ENCODE measurements at regions not wholly inside any gene's neighbourhood (a gene's known extent, or its start where the extent isn't known, plus 50 kb on each side); places are given as distances from the start of the nearest gene placed in this dataset.
"Not testable (repeated sequence)": the region's sequence is repeated elsewhere in the genome, so short reads cannot be mapped to it uniquely, and the experiment has no call there.

DNA sequence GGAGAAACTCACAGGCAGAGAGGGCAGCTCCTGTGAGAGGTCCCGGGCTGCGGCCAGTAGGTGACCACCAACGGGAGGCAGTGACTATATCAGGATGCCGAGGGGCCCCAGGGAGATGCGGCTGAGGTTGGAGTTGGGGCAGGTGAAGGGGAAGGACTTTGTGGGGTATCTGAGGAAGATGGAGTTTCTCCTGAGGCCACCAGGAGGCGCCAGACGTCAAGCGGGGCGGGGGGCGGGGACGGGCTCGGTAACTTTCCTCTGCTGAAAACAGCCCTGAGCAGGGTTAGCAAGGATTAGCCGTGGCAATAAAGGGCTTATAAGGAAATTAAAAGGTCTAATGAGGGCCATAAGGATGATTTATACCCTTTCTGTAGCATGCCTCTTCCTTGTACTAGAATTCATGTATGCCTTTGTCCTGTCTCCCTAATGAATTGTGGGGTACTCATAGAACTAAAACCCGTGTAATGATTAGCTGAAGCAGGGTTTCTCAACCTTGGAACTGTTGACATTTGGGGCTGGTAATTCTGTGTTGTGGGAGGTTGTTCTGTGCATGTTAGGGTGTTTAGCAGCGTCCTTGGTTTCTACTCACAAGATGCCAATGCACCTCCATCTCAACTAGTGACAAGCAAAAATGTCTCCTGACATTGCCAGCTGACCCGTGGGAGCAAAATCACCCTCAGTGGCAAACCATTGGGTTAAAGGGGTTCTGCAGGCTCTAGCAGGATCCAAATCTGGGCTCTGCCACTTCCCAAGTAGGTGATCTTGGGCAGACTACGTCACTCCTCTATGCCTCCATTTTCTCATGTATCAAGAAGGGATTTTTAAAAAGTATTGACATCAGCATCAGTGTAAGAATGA lies 74.8 kb upstream of the GRIN2A start:
- no peak overlapping the region for H3K4me3 ChIP-seq (ENCODE audit: low read length)

DNA sequence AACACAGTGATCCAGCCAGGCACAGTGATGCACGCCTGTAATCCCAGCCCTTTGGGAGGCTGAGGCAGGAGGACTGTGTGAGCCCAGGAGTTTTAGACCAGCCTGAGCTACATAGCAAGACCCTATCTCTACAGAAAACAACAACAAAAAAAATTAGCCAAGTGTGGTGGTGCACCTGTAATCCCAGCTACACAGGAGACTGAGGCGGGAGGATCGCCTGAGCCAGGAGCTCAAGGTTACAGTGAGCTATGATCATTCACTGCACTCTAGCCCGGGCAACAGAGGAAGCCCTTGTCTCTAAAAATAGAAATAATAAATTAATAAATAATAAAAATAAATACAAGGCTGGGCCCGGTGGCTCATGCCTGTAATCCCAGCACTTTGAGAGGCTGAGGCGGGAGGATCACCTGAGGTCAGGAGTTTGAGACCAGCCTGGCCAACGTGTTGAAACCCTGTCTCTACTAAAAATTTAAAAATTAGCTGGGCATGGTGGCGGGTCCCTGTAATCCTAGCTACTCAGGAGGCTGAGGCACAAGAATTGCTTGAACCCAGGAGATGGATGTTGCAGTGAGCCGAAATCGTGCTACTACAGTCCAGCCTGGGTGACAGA lies 75.5 kb upstream of the GRIN2A start:
- not testable (repeated sequence) for H2AFZ ChIP-seq (ENCODE audit: low read depth, low read length)

More for the DNA sequence above, 74.8 kb upstream of the GRIN2A start:
- no peak overlapping the region for H3K27ac ChIP-seq (ENCODE audit: low read length)
- no peak overlapping the region for H3K9ac ChIP-seq (ENCODE audit: low read length)
- no peaks in the 10 kb centered on the region for H3K9me3 ChIP-seq (ENCODE audit: low read length)
- H3K27me3 ChIP-seq (ENCODE audit: insufficient read depth, low read depth, low read length): no peaks in the 10 kb centered on the region
- no peaks in the 10 kb centered on the region for H3K79me2 ChIP-seq (replicated peaks; ENCODE audit: insufficient read depth, low read length)
- TF ChIP-seq SMC3 (conservative IDR thresholded peaks at IDR 0.05; ENCODE audit: poor library complexity): no peak
- no peak for TF ChIP-seq MXI1 (conservative IDR thresholded peaks at IDR 0.05; ENCODE audit: poor library complexity, severe bottlenecking)
- TF ChIP-seq EZH2 (IDR thresholded peaks at IDR 0.05; ENCODE audit: borderline replicate concordance, insufficient read depth, low read length, poor library complexity, severe bottlenecking): no peak
- no peak for TF ChIP-seq EP300 (conservative IDR thresholded peaks at IDR 0.05; ENCODE audit: poor library complexity, severe bottlenecking)
- TF ChIP-seq, protein P1, sequence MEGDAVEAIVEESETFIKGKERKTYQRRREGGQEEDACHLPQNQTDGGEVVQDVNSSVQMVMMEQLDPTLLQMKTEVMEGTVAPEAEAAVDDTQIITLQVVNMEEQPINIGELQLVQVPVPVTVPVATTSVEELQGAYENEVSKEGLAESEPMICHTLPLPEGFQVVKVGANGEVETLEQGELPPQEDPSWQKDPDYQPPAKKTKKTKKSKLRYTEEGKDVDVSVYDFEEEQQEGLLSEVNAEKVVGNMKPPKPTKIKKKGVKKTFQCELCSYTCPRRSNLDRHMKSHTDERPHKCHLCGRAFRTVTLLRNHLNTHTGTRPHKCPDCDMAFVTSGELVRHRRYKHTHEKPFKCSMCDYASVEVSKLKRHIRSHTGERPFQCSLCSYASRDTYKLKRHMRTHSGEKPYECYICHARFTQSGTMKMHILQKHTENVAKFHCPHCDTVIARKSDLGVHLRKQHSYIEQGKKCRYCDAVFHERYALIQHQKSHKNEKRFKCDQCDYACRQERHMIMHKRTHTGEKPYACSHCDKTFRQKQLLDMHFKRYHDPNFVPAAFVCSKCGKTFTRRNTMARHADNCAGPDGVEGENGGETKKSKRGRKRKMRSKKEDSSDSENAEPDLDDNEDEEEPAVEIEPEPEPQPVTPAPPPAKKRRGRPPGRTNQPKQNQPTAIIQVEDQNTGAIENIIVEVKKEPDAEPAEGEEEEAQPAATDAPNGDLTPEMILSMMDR (IDR thresholded peaks at IDR 0.05; ENCODE audit: poor library complexity, severe bottlenecking): peak; percentile 56
- TF ChIP-seq RAD21 (conservative IDR thresholded peaks at IDR 0.05): peak; percentile 28
- H3K36me3 ChIP-seq (ENCODE audit: insufficient read depth, low read length): no peaks in the 10 kb centered on the region
- H3F3A ChIP-seq (ENCODE audit: insufficient read depth, low read length, poor library complexity, severe bottlenecking): no peaks in the 10 kb centered on the region
- no peak overlapping the region for H2AFZ ChIP-seq (ENCODE audit: low read depth, low read length)
- H3K4me2 ChIP-seq (ENCODE audit: low read length): no peak overlapping the region
- no peaks in the 10 kb centered on the region for H3K9me2 ChIP-seq (ENCODE audit: insufficient read depth, low read length)
- H4K20me1 ChIP-seq (ENCODE audit: insufficient read depth): no peaks in the 10 kb centered on the region

DNA sequence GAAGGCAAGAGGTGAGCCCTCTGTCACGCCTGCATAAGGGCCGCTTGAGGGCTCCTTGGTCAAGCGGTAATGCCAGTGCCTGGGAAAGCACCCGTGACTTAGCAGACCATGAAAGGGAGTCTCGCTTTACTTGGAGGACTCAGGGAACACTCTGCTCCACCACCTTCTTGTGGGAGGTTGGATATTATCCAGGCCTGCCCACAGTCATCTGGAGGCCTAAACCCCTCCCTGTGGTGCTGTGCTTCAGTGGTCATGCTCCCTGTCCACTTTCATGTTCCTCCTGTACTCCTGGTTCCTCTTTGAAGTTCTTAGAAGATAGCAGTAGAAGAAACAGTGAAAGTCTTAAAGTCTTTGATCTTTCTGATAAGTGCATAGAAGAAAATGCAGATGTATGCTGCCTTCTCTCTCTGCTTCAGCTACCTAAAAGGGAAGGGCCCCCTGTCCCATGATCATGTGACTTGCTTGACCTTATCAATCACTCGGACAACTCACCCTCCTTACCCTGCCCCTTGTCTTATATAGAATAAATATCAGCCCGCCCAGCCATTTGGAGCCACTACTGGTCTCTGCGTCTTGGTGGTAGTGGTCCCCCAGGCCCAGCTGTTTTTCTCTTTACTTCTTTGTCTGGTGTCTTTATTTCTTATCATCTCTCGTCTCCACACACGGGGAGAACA lies 76.8 kb upstream of the GRIN2A start:
- H3K4me3 ChIP-seq (ENCODE audit: low read length); H3K9me3 ChIP-seq (ENCODE audit: low read length); H3K27ac ChIP-seq (ENCODE audit: low read length); H2AFZ ChIP-seq (ENCODE audit: low read depth, low read length); H3K27me3 ChIP-seq (ENCODE audit: insufficient read depth, low read depth, low read length); H3K9ac ChIP-seq (ENCODE audit: low read length); H3K36me3 ChIP-seq (ENCODE audit: insufficient read depth, low read length); H3K9me2 ChIP-seq (ENCODE audit: insufficient read depth, low read length); H3F3A ChIP-seq (ENCODE audit: insufficient read depth, low read length, poor library complexity, severe bottlenecking); H4K20me1 ChIP-seq (ENCODE audit: insufficient read depth); H3K79me2 ChIP-seq (replicated peaks; ENCODE audit: insufficient read depth, low read length); H3K4me2 ChIP-seq (ENCODE audit: low read length): not testable (repeated sequence)

More for the DNA sequence above, 75.5 kb upstream of the GRIN2A start:
- not testable (repeated sequence) for H3K9me3 ChIP-seq (ENCODE audit: low read length); H3K27ac ChIP-seq (ENCODE audit: low read length); H3K4me2 ChIP-seq (ENCODE audit: low read length); H3K79me2 ChIP-seq (replicated peaks; ENCODE audit: insufficient read depth, low read length); H3K27me3 ChIP-seq (ENCODE audit: insufficient read depth, low read depth, low read length); H3F3A ChIP-seq (ENCODE audit: insufficient read depth, low read length, poor library complexity, severe bottlenecking); H3K9me2 ChIP-seq (ENCODE audit: insufficient read depth, low read length); H3K36me3 ChIP-seq (ENCODE audit: insufficient read depth, low read length); H4K20me1 ChIP-seq (ENCODE audit: insufficient read depth); H3K4me3 ChIP-seq (ENCODE audit: low read length); H3K9ac ChIP-seq (ENCODE audit: low read length)
